ENCODE measurements at regions not wholly inside any gene's neighbourhood (a gene's known extent, or its start where the extent isn't known, plus 50 kb on each side); places are given as distances from the start of the nearest gene placed in this dataset.

- DNase-seq (ENCODE audit: low read depth in 2 of 2) = no peak
These were observed 125.2 kb upstream of the OBI1 start for GRCh38 chr13:78784014-78784750.

GRCh38 chr13:78780708-78781107 lies 121.8 kb upstream of the OBI1 start:
- no peak for DNase-seq (ENCODE audit: low read depth in 2 of 2)

- DNase-seq (ENCODE audit: low read depth in 2 of 2) = no peak
These were observed 120.7 kb upstream of the OBI1 start for GRCh38 chr13:78779608-78780007.

- no peak for DNase-seq (ENCODE audit: low read depth in 2 of 2)
These were observed 119.0 kb upstream of the OBI1 start for GRCh38 chr13:78777976-78778375.

GRCh38 chr13:78777396-78777795 lies 118.4 kb upstream of the OBI1 start:
- no peak for DNase-seq (ENCODE audit: low read depth in 2 of 2)

GRCh38 chr13:78772933-78773332 lies 114.0 kb upstream of the OBI1 start:
- DNase-seq (ENCODE audit: low read depth in 2 of 2) = no peak

- DNase-seq (ENCODE audit: low read depth in 2 of 2) = no peak
These were observed 111.6 kb upstream of the OBI1 start for GRCh38 chr13:78770601-78771000.

GRCh38 chr13:78768950-78769349 lies 110.0 kb upstream of the OBI1 start:
- no peak for DNase-seq (ENCODE audit: low read depth in 2 of 2)

GRCh38 chr13:78764665-78765064 lies 105.7 kb upstream of the OBI1 start:
- DNase-seq (ENCODE audit: low read depth in 2 of 2) = no peak

- no peak for DNase-seq (ENCODE audit: low read depth in 2 of 2)
These were observed 103.9 kb upstream of the OBI1 start for GRCh38 chr13:78762825-78763224.

- no peak for DNase-seq (ENCODE audit: low read depth in 2 of 2)
These were observed 100.7 kb upstream of the OBI1 start for GRCh38 chr13:78759704-78760103.

GRCh38 chr13:78758549-78758948 lies 99.6 kb upstream of the OBI1 start:
- DNase-seq (ENCODE audit: low read depth in 2 of 2) = no peak

GRCh38 chr13:78753435-78753834 lies 94.5 kb upstream of the OBI1 start:
- no peak for DNase-seq (ENCODE audit: low read depth in 2 of 2)

- no peak for DNase-seq (ENCODE audit: low read depth in 2 of 2)
These were observed 91.8 kb upstream of the OBI1 start for GRCh38 chr13:78750735-78751134.

GRCh38 chr13:78743973-78744372 lies 85.0 kb upstream of the OBI1 start:
- no peak for DNase-seq (ENCODE audit: low read depth in 2 of 2)

- DNase-seq (ENCODE audit: low read depth in 2 of 2) = no peak
These were observed 83.7 kb upstream of the OBI1 start for GRCh38 chr13:78742659-78743058.

- no peak for DNase-seq (ENCODE audit: low read depth in 2 of 2)
These were observed 77.2 kb upstream of the OBI1 start for GRCh38 chr13:78736142-78736541.

GRCh38 chr13:78732445-78733017 lies 73.6 kb upstream of the OBI1 start:
- no peak for DNase-seq (ENCODE audit: low read depth in 2 of 2)

- no peak for DNase-seq (ENCODE audit: low read depth in 2 of 2)
These were observed 63.7 kb upstream of the OBI1 start for GRCh38 chr13:78722700-78723099.

GRCh38 chr13:78719367-78719766 lies 60.4 kb upstream of the OBI1 start:
- DNase-seq (ENCODE audit: low read depth in 2 of 2) = no peak

GRCh38 chr13:78714717-78715116 lies 55.8 kb upstream of the OBI1 start:
- no peak for DNase-seq (ENCODE audit: low read depth in 2 of 2)

- DNase-seq (ENCODE audit: low read depth in 2 of 2) = no peak
These were observed 53.9 kb upstream of the OBI1 start for GRCh38 chr13:78712831-78713230.

GRCh38 chr13:78709028-78709427 lies 50.1 kb upstream of the OBI1 start:
- DNase-seq (ENCODE audit: low read depth in 2 of 2) = no peak
